ENCODE measurements at regions not wholly inside any gene's neighbourhood (a gene's known extent, or its start where the extent isn't known, plus 50 kb on each side); places are given as distances from the start of the nearest gene placed in this dataset.

- Histone ChIP-seq H4K20me1 (ENCODE audit: insufficient read depth, low read length, poor library complexity, severe bottlenecking) (no peaks in the 10 kb centered on the region), H3K27me3 (ENCODE audit: insufficient read depth, low read length, poor library complexity, severe bottlenecking) (no peaks in the 10 kb centered on the region), H3F3A (ENCODE audit: low read depth) (no peaks in the 10 kb centered on the region), H3K4me1 (ENCODE audit: insufficient read depth, low read length, poor library complexity, severe bottlenecking) (no peaks in the 10 kb centered on the region), H3K9me2 (replicated peaks; ENCODE audit: low read depth, low read length) (no peaks in the 10 kb centered on the region), H3K4me2 (ENCODE audit: low read depth, low read length, poor library complexity, severe bottlenecking) (no peak overlapping the region), H3K9me3 (ENCODE audit: insufficient read depth, low read depth, low read length) (no peaks in the 10 kb centered on the region; the same call in 1 of the 2 replicates), H3K9ac (ENCODE audit: low read depth, low read length, poor library complexity, severe bottlenecking) (no peak overlapping the region), H2AFZ (ENCODE audit: low read length) (no peak overlapping the region), H3K79me2 (ENCODE audit: insufficient read depth, low read length) (no peaks in the 10 kb centered on the region), H3K36me3 (ENCODE audit: insufficient read depth, low read length) (no peaks in the 10 kb centered on the region), H3K4me3 (ENCODE audit: low read length, poor library complexity, severe bottlenecking) (no peak overlapping the region)
- TF ChIP-seq EZH2phosphoT487 (IDR thresholded peaks at IDR 0.05; ENCODE audit: borderline replicate concordance) = no peak
- TF ChIP-seq, protein P1, sequence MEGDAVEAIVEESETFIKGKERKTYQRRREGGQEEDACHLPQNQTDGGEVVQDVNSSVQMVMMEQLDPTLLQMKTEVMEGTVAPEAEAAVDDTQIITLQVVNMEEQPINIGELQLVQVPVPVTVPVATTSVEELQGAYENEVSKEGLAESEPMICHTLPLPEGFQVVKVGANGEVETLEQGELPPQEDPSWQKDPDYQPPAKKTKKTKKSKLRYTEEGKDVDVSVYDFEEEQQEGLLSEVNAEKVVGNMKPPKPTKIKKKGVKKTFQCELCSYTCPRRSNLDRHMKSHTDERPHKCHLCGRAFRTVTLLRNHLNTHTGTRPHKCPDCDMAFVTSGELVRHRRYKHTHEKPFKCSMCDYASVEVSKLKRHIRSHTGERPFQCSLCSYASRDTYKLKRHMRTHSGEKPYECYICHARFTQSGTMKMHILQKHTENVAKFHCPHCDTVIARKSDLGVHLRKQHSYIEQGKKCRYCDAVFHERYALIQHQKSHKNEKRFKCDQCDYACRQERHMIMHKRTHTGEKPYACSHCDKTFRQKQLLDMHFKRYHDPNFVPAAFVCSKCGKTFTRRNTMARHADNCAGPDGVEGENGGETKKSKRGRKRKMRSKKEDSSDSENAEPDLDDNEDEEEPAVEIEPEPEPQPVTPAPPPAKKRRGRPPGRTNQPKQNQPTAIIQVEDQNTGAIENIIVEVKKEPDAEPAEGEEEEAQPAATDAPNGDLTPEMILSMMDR (conservative IDR thresholded peaks at IDR 0.05; ENCODE audit: low read length) = no peak
Measured at GRCh38 chr10:125269716-125270115, 109.4 kb upstream of the CTBP2 start.

DNA sequence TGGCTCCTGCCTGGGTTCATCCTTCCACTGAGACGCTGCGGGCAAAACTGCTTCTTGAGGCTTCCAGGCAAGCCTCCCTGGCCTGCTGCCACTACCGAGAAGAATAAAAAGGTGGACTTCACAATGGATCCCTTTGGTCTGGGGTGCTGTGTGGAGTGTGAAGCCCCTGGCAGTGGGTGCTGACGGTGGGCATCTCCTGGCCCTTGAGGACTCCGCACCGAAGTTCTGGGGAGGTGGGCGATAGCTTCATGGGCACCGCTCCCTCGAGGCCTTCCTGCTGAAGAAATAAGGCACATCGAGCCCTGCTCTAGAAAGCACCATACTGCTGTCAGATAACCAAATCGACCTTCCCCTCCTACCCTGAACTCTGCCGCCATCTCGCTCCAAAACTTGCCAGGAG, 106.6 kb upstream of the CTBP2 start:
- Histone ChIP-seq H3K9me3 (ENCODE audit: insufficient read depth, low read depth, low read length) (no peaks in the 10 kb centered on the region; the same call in 1 of the 2 replicates), H4K20me1 (ENCODE audit: insufficient read depth, low read length, poor library complexity, severe bottlenecking) (no peaks in the 10 kb centered on the region), H3K4me3 (ENCODE audit: low read length, poor library complexity, severe bottlenecking) (no peak overlapping the region), H3K27me3 (ENCODE audit: insufficient read depth, low read length, poor library complexity, severe bottlenecking) (no peaks in the 10 kb centered on the region), H3K9ac (ENCODE audit: low read depth, low read length, poor library complexity, severe bottlenecking) (no peak overlapping the region), H3K4me2 (ENCODE audit: low read depth, low read length, poor library complexity, severe bottlenecking) (no peak overlapping the region), H3K36me3 (ENCODE audit: insufficient read depth, low read length) (no peaks in the 10 kb centered on the region), H3K9me2 (replicated peaks; ENCODE audit: low read depth, low read length) (no peaks in the 10 kb centered on the region), H2AFZ (ENCODE audit: low read length) (no peak overlapping the region), H3K79me2 (ENCODE audit: insufficient read depth, low read length) (no peaks in the 10 kb centered on the region), H3F3A (ENCODE audit: low read depth) (no peaks in the 10 kb centered on the region), H3K4me1 (ENCODE audit: insufficient read depth, low read length, poor library complexity, severe bottlenecking) (no peaks in the 10 kb centered on the region)
- TF ChIP-seq, protein P1 (conservative IDR thresholded peaks at IDR 0.05; ENCODE audit: low read length) = no peak
- TF ChIP-seq EZH2phosphoT487 (IDR thresholded peaks at IDR 0.05; ENCODE audit: borderline replicate concordance) = no peak

GRCh38 chr10:125266541-125266940, 106.2 kb upstream of the CTBP2 start:
- H3K4me1 ChIP-seq (ENCODE audit: insufficient read depth, low read length, poor library complexity, severe bottlenecking) = no peaks in the 10 kb centered on the region
- no peaks in the 10 kb centered on the region for H3K79me2 ChIP-seq (ENCODE audit: insufficient read depth, low read length)
- H3K9me3 ChIP-seq (ENCODE audit: insufficient read depth, low read depth, low read length) = no peaks in the 10 kb centered on the region; the same call in 1 of the 2 replicates
- no peaks in the 10 kb centered on the region for H3K9me2 ChIP-seq (replicated peaks; ENCODE audit: low read depth, low read length)
- H2AFZ ChIP-seq (ENCODE audit: low read length) = no peak overlapping the region
- no peak overlapping the region for H3K4me3 ChIP-seq (ENCODE audit: low read length, poor library complexity, severe bottlenecking)
- H3K27me3 ChIP-seq (ENCODE audit: insufficient read depth, low read length, poor library complexity, severe bottlenecking) = no peaks in the 10 kb centered on the region
- TF ChIP-seq EZH2phosphoT487 (IDR thresholded peaks at IDR 0.05; ENCODE audit: borderline replicate concordance) = no peak
- TF ChIP-seq, protein P1 (conservative IDR thresholded peaks at IDR 0.05; ENCODE audit: low read length) = no peak
- no peaks in the 10 kb centered on the region for H4K20me1 ChIP-seq (ENCODE audit: insufficient read depth, low read length, poor library complexity, severe bottlenecking)
- H3K36me3 ChIP-seq (ENCODE audit: insufficient read depth, low read length) = no peaks in the 10 kb centered on the region
- H3F3A ChIP-seq (ENCODE audit: low read depth) = no peaks in the 10 kb centered on the region
- no peak overlapping the region for H3K4me2 ChIP-seq (ENCODE audit: low read depth, low read length, poor library complexity, severe bottlenecking)
- H3K9ac ChIP-seq (ENCODE audit: low read depth, low read length, poor library complexity, severe bottlenecking) = no peak overlapping the region
